ENCODE measurements at regions not wholly inside any gene's neighbourhood (a gene's known extent, or its start where the extent isn't known, plus 50 kb on each side); places are given as distances from the start of the nearest gene placed in this dataset.
A peak's percentile ranks its signal among the peaks of the same experiment; 100 is the strongest.
"Not testable (repeated sequence)": the region's sequence is repeated elsewhere in the genome, so short reads cannot be mapped to it uniquely, and the experiment has no call there.

GRCh38 chr14:65957631-65958205, 528.5 kb upstream of the CCDC196 start:
- no peak for DNase-seq (ENCODE audit: insufficient read length, low spot score)
- no peak for FAIRE-seq

GRCh38 chr14:65958664-65959562, 527.3 kb upstream of the CCDC196 start:
- DNase-seq (ENCODE audit: insufficient read length, low spot score) = peak; percentile 84
- peak; percentile 94 for FAIRE-seq

- no peak for DNase-seq (ENCODE audit: insufficient read length, low spot score)
Measured at GRCh38 chr14:65959563-65960024, 526.6 kb upstream of the CCDC196 start.

DNA sequence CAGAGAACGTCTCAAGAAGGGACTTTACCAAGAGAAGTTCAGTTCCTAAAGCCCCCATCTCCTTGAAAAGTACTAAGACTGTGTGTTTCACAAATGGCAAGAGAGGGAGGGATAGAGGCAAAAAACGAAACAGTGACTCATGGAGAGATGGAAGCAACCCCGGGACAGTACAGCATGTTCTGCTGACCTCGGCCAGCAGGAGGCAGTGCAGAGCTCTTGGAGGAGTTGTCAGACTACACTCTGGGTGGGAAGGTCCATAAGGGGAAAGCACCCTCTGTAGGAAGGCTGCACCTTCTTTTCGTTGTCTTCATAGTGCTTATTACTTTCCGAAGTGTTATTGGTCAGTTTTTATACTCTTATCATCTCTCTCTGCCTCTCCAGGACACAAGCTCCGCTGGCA, 525.2 kb upstream of the CCDC196 start:
- FAIRE-seq (peak; percentile 92), DNase-seq (ENCODE audit: insufficient read length, low spot score) (peak; percentile 41)

More at GRCh38 chr14:65959563-65960024, 526.6 kb upstream of the CCDC196 start:
- FAIRE-seq = no peak

- DNase-seq (ENCODE audit: insufficient read length, low spot score) = no peak
Measured at GRCh38 chr14:65962952-65963351, 523.2 kb upstream of the CCDC196 start.

DNA sequence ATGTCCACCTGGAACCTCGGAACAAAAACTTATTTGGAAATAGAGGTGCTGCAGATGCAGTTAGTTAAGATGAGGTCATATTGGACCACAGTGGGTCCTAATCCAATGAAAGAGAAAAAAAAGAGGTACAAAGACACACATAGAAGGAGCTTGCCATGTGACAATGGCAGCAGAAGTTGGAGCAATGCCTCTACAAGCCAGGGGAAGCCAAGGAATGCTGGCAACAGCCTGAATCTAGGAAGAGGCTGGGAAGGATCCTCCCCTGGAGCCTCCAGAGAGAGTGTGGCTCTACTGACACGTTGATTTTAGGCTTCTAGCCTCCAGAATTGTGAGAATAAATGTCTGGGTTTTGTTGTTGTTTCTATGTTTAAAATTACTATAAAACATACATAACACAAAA, 521.8 kb upstream of the CCDC196 start:
- DNase-seq (ENCODE audit: insufficient read length, low spot score) = no peak
- FAIRE-seq = peak; percentile 38

More at GRCh38 chr14:65962952-65963351, 523.2 kb upstream of the CCDC196 start:
- peak; percentile 74 for FAIRE-seq

DNA sequence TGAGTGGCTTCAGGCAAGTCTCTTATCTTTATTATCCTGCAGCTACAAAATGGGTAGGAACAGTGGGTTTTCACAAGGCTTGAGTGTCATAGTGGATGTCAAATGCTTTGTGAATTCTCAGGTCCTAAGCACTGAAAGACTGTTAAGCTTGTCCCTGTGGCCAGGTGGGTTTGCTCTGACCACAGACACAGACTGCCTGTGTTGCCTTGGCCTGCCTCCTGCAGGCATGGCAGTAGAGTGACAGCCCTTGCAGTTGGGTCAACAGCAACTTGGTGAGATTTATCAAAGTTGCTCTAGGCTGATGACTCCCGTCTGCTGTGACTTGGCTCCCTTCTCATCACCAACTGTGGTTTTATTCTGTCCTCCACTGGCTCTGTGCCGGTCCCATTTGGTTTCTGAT, 520.0 kb upstream of the CCDC196 start:
- DNase-seq (ENCODE audit: insufficient read length, low spot score) = no peak
- FAIRE-seq = no peak

- peak; percentile 60 for FAIRE-seq
Measured at GRCh38 chr14:65972346-65972870, 513.8 kb upstream of the CCDC196 start.

GRCh38 chr14:65972891-65973290, 513.3 kb upstream of the CCDC196 start:
- DNase-seq (ENCODE audit: insufficient read length, low spot score) (no peak), FAIRE-seq (peak; percentile 98)

More at GRCh38 chr14:65972346-65972870, 513.8 kb upstream of the CCDC196 start:
- no peak for DNase-seq (ENCODE audit: insufficient read length, low spot score)

GRCh38 chr14:65975865-65976264, 510.3 kb upstream of the CCDC196 start:
- DNase-seq (ENCODE audit: insufficient read length, low spot score) (no peak), FAIRE-seq (no peak)

GRCh38 chr14:65976761-65977404, 509.3 kb upstream of the CCDC196 start:
- FAIRE-seq = peak; percentile 66
- no peak for DNase-seq (ENCODE audit: insufficient read length, low spot score)

GRCh38 chr14:65981192-65981843, 504.9 kb upstream of the CCDC196 start:
- FAIRE-seq = no peak
- no peak for DNase-seq (ENCODE audit: insufficient read length, low spot score)

- no peak for FAIRE-seq
- DNase-seq (ENCODE audit: insufficient read length, low spot score) = no peak
Measured at GRCh38 chr14:65986041-65986440, 500.1 kb upstream of the CCDC196 start.

- no peak for DNase-seq (ENCODE audit: insufficient read length, low spot score)
- peak; percentile 48 for FAIRE-seq
Measured at GRCh38 chr14:65989981-65990380, 496.2 kb upstream of the CCDC196 start.

GRCh38 chr14:65991104-65991503, 495.1 kb upstream of the CCDC196 start:
- DNase-seq (ENCODE audit: insufficient read length, low spot score) = no peak
- FAIRE-seq = no peak

- not testable (repeated sequence) for DNase-seq (ENCODE audit: insufficient read length, low spot score)
- peak; percentile 85 for FAIRE-seq
Measured at GRCh38 chr14:65991935-65992334, 494.2 kb upstream of the CCDC196 start.

GRCh38 chr14:65993103-65993502, 493.1 kb upstream of the CCDC196 start:
- DNase-seq (ENCODE audit: insufficient read length, low spot score) = no peak
- peak; percentile 94 for FAIRE-seq

- DNase-seq (ENCODE audit: insufficient read length, low spot score) (no peak), FAIRE-seq (peak; percentile 16)
Measured at GRCh38 chr14:65993996-65994395, 492.2 kb upstream of the CCDC196 start.

DNA sequence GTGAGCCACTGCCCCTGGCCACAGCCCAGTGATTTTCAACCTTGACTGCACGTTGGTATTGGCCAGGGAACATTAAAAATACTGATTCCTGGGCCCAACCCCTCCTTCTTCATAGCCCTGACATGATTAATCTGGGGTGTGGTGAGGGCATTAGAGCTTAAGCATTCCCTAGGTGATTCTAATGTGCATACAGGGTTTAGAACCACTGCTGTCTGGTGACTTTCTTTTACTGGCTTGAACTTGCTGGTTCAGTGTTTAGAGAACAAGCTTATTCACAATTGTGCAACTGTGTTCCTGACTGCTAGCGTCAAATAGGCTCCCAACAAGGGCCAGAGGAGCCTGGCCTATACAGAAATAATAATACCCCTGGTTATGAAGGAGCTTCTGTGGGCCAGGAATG, 488.8 kb upstream of the CCDC196 start:
- FAIRE-seq = peak; percentile 80
- DNase-seq (ENCODE audit: insufficient read length, low spot score) = no peak

- DNase-seq (ENCODE audit: insufficient read length, low spot score) (no peak), FAIRE-seq (peak; percentile 57)
Measured at GRCh38 chr14:65999865-66000264, 486.3 kb upstream of the CCDC196 start.
